Breast epithelium (tissue), 4 donors: ENCODE measurements at regions not wholly inside any gene's neighbourhood (a gene's known extent, or its start where the extent isn't known, plus 50 kb on each side); places are given as distances from the start of the nearest gene placed in this dataset.
"Not testable (repeated sequence)": the region's sequence is repeated elsewhere in the genome, so short reads cannot be mapped to it uniquely, and the experiment has no call there.

ENCODE experiments used
- DNase-seq, 2 donors: peaks; one replicate each; pipeline ENCODE4 v3.0.0-alpha.2; 2019; ENCODE audit warnings: low spot score in 2 of 2
- H3K27ac ChIP-seq, 2 donors: fragments of 200-600 bp; sonication (generic) in 1 of 2; one replicate each; pipeline ENCODE4 v1.5.1; 2016 to 2019; ENCODE audit warnings: mild to moderate bottlenecking in 1 of 2
- H3K27me3 ChIP-seq, 2 donors: fragments of 200-600 bp; sonication (generic) in 1 of 2; one replicate each; pipeline versions ENCODE4 v1.5.1 to v1.6.0; 2017 to 2019; ENCODE audit warnings: control low read depth in 1 of 2, mild to moderate bottlenecking in 1 of 2
- H3K36me3 ChIP-seq: fragments of 200-600 bp; one replicate; pipeline ENCODE4 v1.5.1; 2019
- H3K4me1 ChIP-seq, 2 donors: fragments of 200-600 bp; sonication (generic); one replicate each; pipeline ENCODE4 v1.5.1; 2016 to 2019; ENCODE audit warnings: control low read depth in 1 of 2
- H3K4me3 ChIP-seq, 3 donors: fragments of 200-600 bp; sonication (generic); 1 replicate in 2 of 3; 2 replicates in 1 of 3; pipeline ENCODE4 v1.5.1; 2016 to 2019; ENCODE audit warnings: mild to moderate bottlenecking in 3 of 3, moderate library complexity in 2 of 3
- H3K9me3 ChIP-seq, 2 donors: fragments of 200-600 bp; sonication (generic) in 1 of 2; one replicate each; pipeline ENCODE4 v1.5.1; 2016 to 2019; ENCODE audit warnings: control low read depth in 1 of 2
- CTCF ChIP-seq, 3 donors: fragments of 450-650 bp; IDR thresholded peaks; one replicate each; pipeline ENCODE4 v1.5.1; 2016 to 2017; ENCODE audit warnings: antibody characterized with exemption in 3 of 3, mild to moderate bottlenecking in 3 of 3, moderate library complexity in 3 of 3
- POLR2A ChIP-seq: fragments of 450-650 bp; IDR thresholded peaks from one replicate; pipeline ENCODE4 v1.6.1; 2016; ENCODE audit warnings: antibody characterized with exemption, mild to moderate bottlenecking, moderate library complexity
- POLR2AphosphoS5 ChIP-seq, 3 donors: sonication (generic); formaldehyde crosslinking; IDR thresholded peaks; one replicate each; pipeline ENCODE4 v1.6.1; 2017; ENCODE audit warnings: antibody characterized with exemption in 3 of 3
- intact Hi-C: fragments of 100-400 bp; cut with DNase I; formaldehyde crosslinking; loops from one replicate; pipeline ENCODE4 v1.15.1; 2023; ENCODE audit warnings: low total_unique reads

GRCh38 chr2:171266102-171266501 is 105.4 kb upstream of the TLK1 start:
- no peak for DNase-seq
- no peak overlapping the region for H3K27ac ChIP-seq
- no peak overlapping the region for H3K4me3 ChIP-seq
- H3K9me3 ChIP-seq, result no peaks in the 10 kb centered on the region
- no peaks in the 10 kb centered on the region for H3K36me3 ChIP-seq
- no peaks in the 10 kb centered on the region for H3K27me3 ChIP-seq
- intact Hi-C loops, result no loop called here
- H3K4me1 ChIP-seq, result no peaks in the 10 kb centered on the region
- TF ChIP-seq POLR2A (no peak), POLR2AphosphoS5 (IDR thresholded peaks at IDR 0.05) (no peak), CTCF (IDR thresholded peaks at IDR 0.05) (no peak)

DNA sequence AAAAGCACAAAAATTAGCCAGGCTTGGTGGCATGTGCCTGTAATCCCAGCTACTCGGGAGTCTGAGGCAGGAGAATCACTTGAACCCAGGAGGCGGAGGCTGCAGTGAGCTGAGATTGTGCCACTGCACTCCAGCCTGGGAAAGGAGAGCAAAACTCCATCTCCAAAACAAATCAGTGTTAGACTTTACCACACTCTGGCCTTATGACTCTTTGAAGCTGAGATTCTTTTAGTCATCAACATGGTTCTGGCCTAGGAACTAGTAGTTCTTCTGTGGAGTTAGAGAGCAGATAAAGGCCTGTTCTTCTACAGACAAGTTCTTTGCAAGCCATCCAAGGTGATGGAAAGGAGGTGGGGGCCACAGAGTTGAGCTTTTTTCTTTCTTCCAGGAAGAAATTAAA is 100.8 kb upstream of the TLK1 start:
- H3K27me3 ChIP-seq, H3K27ac ChIP-seq, DNase-seq, H3K4me1 ChIP-seq, H3K36me3 ChIP-seq, H3K9me3 ChIP-seq, intact Hi-C loops, H3K4me3 ChIP-seq: not testable (repeated sequence)

- TF ChIP-seq POLR2A, result no peak
- no peak for TF ChIP-seq CTCF (IDR thresholded peaks at IDR 0.05)
- no peak for TF ChIP-seq POLR2AphosphoS5 (IDR thresholded peaks at IDR 0.05)
- no peaks in the 10 kb centered on the region for H3K4me1 ChIP-seq
- no peak overlapping the region for H3K27ac ChIP-seq
- no peaks in the 10 kb centered on the region for H3K9me3 ChIP-seq
- intact Hi-C loops, result no loop called here
- no peak for DNase-seq
- H3K4me3 ChIP-seq, result no peak overlapping the region
- no peaks in the 10 kb centered on the region for H3K27me3 ChIP-seq
- H3K36me3 ChIP-seq, result no peaks in the 10 kb centered on the region
Observed at GRCh38 chr2:171260471-171261424, 100.1 kb upstream of the TLK1 start.

DNA sequence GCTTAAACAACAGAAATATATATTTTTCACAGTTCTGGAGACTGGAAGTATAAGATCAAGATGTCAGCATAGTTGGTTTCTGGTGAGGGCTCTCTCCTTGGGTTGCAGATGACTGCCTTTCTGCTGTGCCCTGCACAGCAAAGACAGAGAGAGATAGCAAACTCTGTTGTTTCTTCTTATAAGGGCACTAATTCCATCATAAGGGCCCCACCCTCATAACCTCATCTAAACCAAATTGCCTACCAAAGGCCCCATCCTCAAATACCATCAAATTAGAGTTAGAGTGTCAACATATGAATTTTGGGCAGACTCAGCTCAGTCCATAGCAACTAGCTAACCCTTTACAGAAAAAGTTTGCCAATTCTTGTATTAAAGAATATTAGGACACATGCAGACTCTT is 94.0 kb upstream of the TLK1 start:
- intact Hi-C loops, result no loop called here
- Histone ChIP-seq H3K4me1 (no peaks in the 10 kb centered on the region), H3K27ac (no peak overlapping the region), H3K4me3 (no peak overlapping the region), H3K9me3 (peaks cover 0 to 8% of the 10 kb centered on the region in 2 donors), H3K36me3 (no peaks in the 10 kb centered on the region), H3K27me3 (no peaks in the 10 kb centered on the region)
- TF ChIP-seq POLR2A (no peak), POLR2AphosphoS5 (IDR thresholded peaks at IDR 0.05) (no peak), CTCF (IDR thresholded peaks at IDR 0.05) (no peak)
- no peak for DNase-seq

GRCh38 chr2:171253900-171254650 is 93.4 kb upstream of the TLK1 start:
- no peaks in the 10 kb centered on the region for H3K36me3 ChIP-seq
- DNase-seq, result no peak
- intact Hi-C loops, result no loop called here
- no peak overlapping the region for H3K27ac ChIP-seq
- no peaks in the 10 kb centered on the region for H3K27me3 ChIP-seq
- peaks cover 0 to 8% of the 10 kb centered on the region in 2 donors for H3K9me3 ChIP-seq
- TF ChIP-seq POLR2A, result no peak
- no peak for TF ChIP-seq POLR2AphosphoS5 (IDR thresholded peaks at IDR 0.05)
- TF ChIP-seq CTCF (IDR thresholded peaks at IDR 0.05), result no peak
- H3K4me1 ChIP-seq, result no peaks in the 10 kb centered on the region
- H3K4me3 ChIP-seq, result no peak overlapping the region
